Mesothelial cell of epicardium (in vitro differentiated cells): ENCODE measurements at regions not wholly inside any gene's neighbourhood (a gene's known extent, or its start where the extent isn't known, plus 50 kb on each side); places are given as distances from the start of the nearest gene placed in this dataset.

Source experiments
- DNase-seq, 2 experiments: peaks; one replicate each; pipeline ENCODE4 v3.0.0; 2021; ENCODE audit warnings: low spot score in 2 of 2; ENCODE audit not compliant: unreplicated experiment in 2 of 2
- H3K27ac Mint-ChIP-seq: 2 replicates; pipeline ENCODE4 v1.8.0; 2021; ENCODE audit warnings: mixed read lengths
- H3K27me3 Mint-ChIP-seq: 2 replicates; pipeline ENCODE4 v1.8.0; 2021; ENCODE audit warnings: low read depth, mixed read lengths
- H3K36me3 Mint-ChIP-seq: 2 replicates; pipeline ENCODE4 v1.8.0; 2021; ENCODE audit warnings: mixed read lengths
- H3K4me1 Mint-ChIP-seq: 2 replicates; pipeline ENCODE4 v1.8.0; 2021; ENCODE audit warnings: mixed read lengths
- H3K4me3 Mint-ChIP-seq: 2 replicates; pipeline ENCODE4 v1.8.0; 2021; ENCODE audit warnings: mild to moderate bottlenecking, moderate library complexity, mixed read lengths
- H3K9me3 Mint-ChIP-seq: 2 replicates; pipeline ENCODE4 v1.8.0; 2021; ENCODE audit warnings: mixed read lengths
- CTCF ChIP-seq: fragments of 200-600 bp; sonication (generic); IDR thresholded peaks from one replicate; pipeline ENCODE4 v1.5.0; 2021; ENCODE audit warnings: antibody characterized with exemption; ENCODE audit not compliant: unreplicated experiment

GRCh38 chr2:18740474-18740881 lies 151.1 kb upstream of the NT5C1B start:
- Mint-ChIP-seq H3K27me3 (peaks cover 2% of the 10 kb centered on the region), H3K27ac (no peak overlapping the region), H3K4me3 (no peak overlapping the region), H3K9me3 (peaks cover 23% of the 10 kb centered on the region), H3K4me1 (peaks cover 11% of the 10 kb centered on the region), H3K36me3 (peaks cover 3% of the 10 kb centered on the region)
- DNase-seq = no peak
- no peak for TF ChIP-seq CTCF

DNA sequence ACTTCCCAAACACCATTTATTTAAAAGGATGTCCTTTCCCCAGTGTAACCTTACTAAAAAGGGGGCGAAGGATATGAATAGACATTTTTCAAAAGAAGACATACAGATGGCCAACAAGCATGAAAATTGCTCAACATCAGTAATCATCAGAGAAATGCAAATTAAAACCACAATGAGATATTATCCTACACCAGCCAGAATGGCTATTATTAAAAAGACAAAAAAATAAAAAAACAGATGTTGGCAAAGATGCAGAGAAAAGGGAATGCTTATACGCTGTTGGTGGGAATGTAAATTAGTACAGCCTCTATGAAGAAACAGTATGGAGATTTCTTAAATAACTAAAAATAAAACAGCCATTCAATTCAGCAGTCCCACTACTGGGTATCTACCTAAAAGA lies 142.3 kb upstream of the NT5C1B start:
- H3K4me3 Mint-ChIP-seq = no peak overlapping the region
- no peak overlapping the region for H3K27ac Mint-ChIP-seq
- H3K9me3 Mint-ChIP-seq = peaks cover 25% of the 10 kb centered on the region
- DNase-seq = no peak
- TF ChIP-seq CTCF = no peak
- no peaks in the 10 kb centered on the region for H3K27me3 Mint-ChIP-seq
- no peaks in the 10 kb centered on the region for H3K4me1 Mint-ChIP-seq
- peaks cover 3% of the 10 kb centered on the region for H3K36me3 Mint-ChIP-seq

GRCh38 chr2:18724371-18725145 lies 135.2 kb upstream of the NT5C1B start:
- Mint-ChIP-seq H3K4me3 (no peak overlapping the region), H3K36me3 (no peaks in the 10 kb centered on the region), H3K9me3 (no peaks in the 10 kb centered on the region), H3K27ac (no peak overlapping the region), H3K4me1 (peaks cover 1% of the 10 kb centered on the region), H3K27me3 (no peaks in the 10 kb centered on the region)
- no peak for TF ChIP-seq CTCF
- DNase-seq = no peak

GRCh38 chr2:18723219-18723618 lies 133.8 kb upstream of the NT5C1B start:
- no peaks in the 10 kb centered on the region for H3K36me3 Mint-ChIP-seq
- H3K27me3 Mint-ChIP-seq = no peaks in the 10 kb centered on the region
- peaks cover 1% of the 10 kb centered on the region for H3K4me1 Mint-ChIP-seq
- H3K27ac Mint-ChIP-seq = no peak overlapping the region
- TF ChIP-seq CTCF = no peak
- H3K4me3 Mint-ChIP-seq = no peak overlapping the region
- no peaks in the 10 kb centered on the region for H3K9me3 Mint-ChIP-seq
- no peak for DNase-seq

DNA sequence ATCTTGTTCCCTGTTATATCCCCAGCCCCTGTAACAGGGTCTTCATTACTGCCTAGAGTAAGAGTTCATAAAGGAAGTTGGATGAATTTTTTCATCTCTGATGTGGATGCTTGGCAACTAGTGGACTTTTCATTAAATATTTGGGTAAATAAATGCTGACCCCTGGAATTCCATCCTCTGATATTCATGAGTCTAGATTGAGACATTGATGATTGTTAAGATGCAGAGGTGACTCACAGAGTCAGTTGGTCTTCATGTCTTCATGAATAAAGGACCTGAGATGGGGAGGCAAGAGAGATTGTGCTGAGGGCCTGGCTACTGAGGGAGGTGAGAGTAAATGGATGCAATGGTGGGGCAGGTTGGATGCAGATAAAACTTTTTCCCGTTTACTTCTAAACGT lies 132.7 kb upstream of the NT5C1B start:
- Mint-ChIP-seq H3K36me3 (no peaks in the 10 kb centered on the region), H3K27ac (no peak overlapping the region), H3K4me3 (no peak overlapping the region), H3K27me3 (no peaks in the 10 kb centered on the region), H3K4me1 (peaks cover 1% of the 10 kb centered on the region), H3K9me3 (no peaks in the 10 kb centered on the region)
- DNase-seq = no peak
- TF ChIP-seq CTCF = no peak
